ENCODE measurements at regions not wholly inside any gene's neighbourhood (a gene's known extent, or its start where the extent isn't known, plus 50 kb on each side); places are given as distances from the start of the nearest gene placed in this dataset.

DNA sequence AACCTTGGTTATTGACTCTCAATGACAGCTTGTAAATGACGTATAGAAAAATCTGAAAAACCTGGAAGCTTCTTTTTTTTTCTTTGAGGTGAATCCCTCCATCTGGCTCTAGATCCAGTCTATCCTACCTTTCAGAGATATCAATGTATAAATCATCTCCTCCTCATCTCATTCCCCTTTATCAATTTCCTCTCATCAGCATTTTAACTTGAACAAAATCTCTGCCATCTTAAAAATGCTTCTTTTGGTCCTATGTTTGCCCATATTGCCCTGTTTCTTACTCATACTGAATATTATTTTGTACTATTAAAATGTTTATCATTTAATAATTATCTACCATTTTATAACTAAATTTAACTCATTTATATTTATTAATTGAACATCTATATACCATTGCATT lies 306.7 kb upstream of the TSHZ2 start:
- no peaks in the 10 kb centered on the region for H3K9me3 ChIP-seq (ENCODE audit: control insufficient read depth, insufficient read depth, low read length)
- TF ChIP-seq, protein P1, sequence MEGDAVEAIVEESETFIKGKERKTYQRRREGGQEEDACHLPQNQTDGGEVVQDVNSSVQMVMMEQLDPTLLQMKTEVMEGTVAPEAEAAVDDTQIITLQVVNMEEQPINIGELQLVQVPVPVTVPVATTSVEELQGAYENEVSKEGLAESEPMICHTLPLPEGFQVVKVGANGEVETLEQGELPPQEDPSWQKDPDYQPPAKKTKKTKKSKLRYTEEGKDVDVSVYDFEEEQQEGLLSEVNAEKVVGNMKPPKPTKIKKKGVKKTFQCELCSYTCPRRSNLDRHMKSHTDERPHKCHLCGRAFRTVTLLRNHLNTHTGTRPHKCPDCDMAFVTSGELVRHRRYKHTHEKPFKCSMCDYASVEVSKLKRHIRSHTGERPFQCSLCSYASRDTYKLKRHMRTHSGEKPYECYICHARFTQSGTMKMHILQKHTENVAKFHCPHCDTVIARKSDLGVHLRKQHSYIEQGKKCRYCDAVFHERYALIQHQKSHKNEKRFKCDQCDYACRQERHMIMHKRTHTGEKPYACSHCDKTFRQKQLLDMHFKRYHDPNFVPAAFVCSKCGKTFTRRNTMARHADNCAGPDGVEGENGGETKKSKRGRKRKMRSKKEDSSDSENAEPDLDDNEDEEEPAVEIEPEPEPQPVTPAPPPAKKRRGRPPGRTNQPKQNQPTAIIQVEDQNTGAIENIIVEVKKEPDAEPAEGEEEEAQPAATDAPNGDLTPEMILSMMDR (IDR thresholded peaks at IDR 0.05; ENCODE audit: low read depth, low read length), result no peak
- no peak overlapping the region for H3K4me3 ChIP-seq (ENCODE audit: low read depth, low read length)
- ChIA-PET POLR2A (no interaction called here), CTCF (no interaction called here)
- DNase-seq (ENCODE audit: low read depth, low spot score), result no peak
- H3K27me3 ChIP-seq (ENCODE audit: control insufficient read depth, insufficient read depth, low read length), result no peaks in the 10 kb centered on the region
- H3K27ac ChIP-seq (ENCODE audit: low read depth, low read length), result no peak overlapping the region

DNA sequence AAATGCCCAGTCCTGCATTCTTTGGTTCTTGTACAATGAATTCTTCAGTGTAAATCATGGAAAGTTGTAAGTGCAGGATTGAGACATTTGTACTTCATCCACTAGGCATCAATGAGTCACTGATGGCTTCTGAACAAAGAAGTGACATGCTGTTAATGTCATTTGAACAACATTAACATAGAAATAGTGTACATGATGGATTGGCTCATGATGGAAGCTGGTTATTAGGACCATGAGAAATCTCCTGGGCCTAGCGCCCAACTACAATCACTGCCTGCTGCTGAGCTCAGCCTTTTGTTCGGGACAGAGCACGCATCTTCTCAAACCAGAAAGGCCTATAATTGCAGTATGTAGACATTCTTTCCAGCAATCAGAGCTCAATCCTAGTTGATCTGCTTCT lies 316.8 kb upstream of the TSHZ2 start:
- Histone ChIP-seq H3K27me3 (ENCODE audit: control insufficient read depth, insufficient read depth, low read length) (no peaks in the 10 kb centered on the region), H3K4me3 (ENCODE audit: low read depth, low read length) (no peak overlapping the region), H3K27ac (ENCODE audit: low read depth, low read length) (no peak overlapping the region), H3K9me3 (ENCODE audit: control insufficient read depth, insufficient read depth, low read length) (no peaks in the 10 kb centered on the region)
- DNase-seq (ENCODE audit: low read depth, low spot score), result no peak
- ChIA-PET CTCF (no interaction called here), POLR2A (no interaction called here)
- TF ChIP-seq, protein P1 (IDR thresholded peaks at IDR 0.05; ENCODE audit: low read depth, low read length), result no peak

DNA sequence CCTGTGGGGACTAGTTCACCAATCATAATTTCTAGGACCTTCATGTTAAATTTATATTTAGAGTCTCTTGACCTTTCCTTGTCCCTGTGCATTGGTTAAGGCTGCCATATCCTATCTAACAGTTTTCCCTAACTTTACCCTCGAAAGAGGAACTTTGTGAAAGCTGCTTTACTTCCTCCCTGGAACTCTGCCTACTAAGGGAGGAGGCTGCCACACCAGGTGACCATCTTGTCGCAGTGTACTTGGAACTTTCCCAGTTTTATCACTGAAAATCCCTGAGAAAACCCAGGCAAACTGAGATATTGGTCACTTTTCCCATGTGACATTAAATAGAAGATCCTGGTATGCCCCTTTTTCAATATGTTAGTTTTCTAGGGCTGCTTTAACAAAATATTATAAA lies 317.6 kb upstream of the TSHZ2 start:
- ChIA-PET POLR2A (no interaction called here), CTCF (no interaction called here)
- TF ChIP-seq, protein P1 (IDR thresholded peaks at IDR 0.05; ENCODE audit: low read depth, low read length), result no peak
- H3K4me3 ChIP-seq (ENCODE audit: low read depth, low read length), result no peak overlapping the region
- no peak overlapping the region for H3K27ac ChIP-seq (ENCODE audit: low read depth, low read length)
- no peak for DNase-seq (ENCODE audit: low read depth, low spot score)
- H3K9me3 ChIP-seq (ENCODE audit: control insufficient read depth, insufficient read depth, low read length), result no peaks in the 10 kb centered on the region
- no peaks in the 10 kb centered on the region for H3K27me3 ChIP-seq (ENCODE audit: control insufficient read depth, insufficient read depth, low read length)

DNA sequence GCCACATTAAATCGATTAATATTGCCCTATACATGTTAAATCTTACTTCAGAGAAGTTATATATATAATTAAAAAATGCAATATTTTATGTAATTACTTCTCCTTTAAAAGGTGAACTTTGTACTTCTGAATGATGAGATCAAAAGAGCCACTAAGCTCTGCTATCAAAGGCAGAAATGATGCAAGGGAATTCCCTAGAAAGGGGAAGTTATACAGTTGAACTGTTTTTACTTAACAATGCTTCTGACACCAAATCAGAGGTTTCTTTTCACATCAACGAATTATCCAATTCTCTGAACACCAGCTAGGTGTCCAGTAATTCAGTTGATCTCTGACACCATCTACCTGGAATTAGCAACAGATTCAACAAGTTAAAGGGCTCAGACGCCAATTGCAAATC lies 319.9 kb upstream of the TSHZ2 start:
- POLR2A ChIA-PET, result no interaction called here
- H3K4me3 ChIP-seq (ENCODE audit: low read depth, low read length), result no peak overlapping the region
- no peak for DNase-seq (ENCODE audit: low read depth, low spot score)
- H3K27ac ChIP-seq (ENCODE audit: low read depth, low read length), result no peak overlapping the region
- no peaks in the 10 kb centered on the region for H3K27me3 ChIP-seq (ENCODE audit: control insufficient read depth, insufficient read depth, low read length)
- CTCF ChIA-PET, result interaction anchor here (0.6 kb wide), 1 partner anchor 270 kb away, joined by 3 read pairs; no protein-coding TSS in a partner anchor
- TF ChIP-seq, protein P1 (IDR thresholded peaks at IDR 0.05; ENCODE audit: low read depth, low read length), result no peak
- H3K9me3 ChIP-seq (ENCODE audit: control insufficient read depth, insufficient read depth, low read length), result no peaks in the 10 kb centered on the region

DNA sequence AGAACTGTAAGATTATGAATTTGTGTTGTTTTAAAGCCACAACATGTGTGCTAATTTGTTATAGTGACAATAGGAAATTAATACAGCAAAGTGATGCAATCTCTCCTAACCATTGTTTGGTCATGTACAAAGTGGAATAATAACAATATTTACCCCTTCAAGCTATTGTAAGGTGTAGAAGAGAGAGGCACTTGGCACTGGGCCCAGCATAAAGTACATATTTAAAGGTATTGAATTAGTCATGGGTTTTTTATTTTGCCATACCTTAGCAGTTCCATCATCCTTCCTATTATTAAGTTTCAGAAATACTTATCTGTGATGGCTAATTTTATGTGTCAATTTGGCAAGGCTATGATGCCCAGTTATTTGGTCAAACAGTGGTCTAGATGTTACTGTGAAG lies 322.4 kb upstream of the TSHZ2 start:
- POLR2A ChIA-PET, result no interaction called here
- Histone ChIP-seq H3K27me3 (ENCODE audit: control insufficient read depth, insufficient read depth, low read length) (no peaks in the 10 kb centered on the region), H3K4me3 (ENCODE audit: low read depth, low read length) (no peak overlapping the region), H3K9me3 (ENCODE audit: control insufficient read depth, insufficient read depth, low read length) (no peaks in the 10 kb centered on the region), H3K27ac (ENCODE audit: low read depth, low read length) (no peak overlapping the region)
- DNase-seq (ENCODE audit: low read depth, low spot score), result no peak
- TF ChIP-seq, protein P1 (IDR thresholded peaks at IDR 0.05; ENCODE audit: low read depth, low read length), result no peak
- CTCF ChIA-PET, result no interaction called here

Data from AG04450 (cell line).